ENCODE measurements at regions not wholly inside any gene's neighbourhood (a gene's known extent, or its start where the extent isn't known, plus 50 kb on each side); places are given as distances from the start of the nearest gene placed in this dataset.

DNA sequence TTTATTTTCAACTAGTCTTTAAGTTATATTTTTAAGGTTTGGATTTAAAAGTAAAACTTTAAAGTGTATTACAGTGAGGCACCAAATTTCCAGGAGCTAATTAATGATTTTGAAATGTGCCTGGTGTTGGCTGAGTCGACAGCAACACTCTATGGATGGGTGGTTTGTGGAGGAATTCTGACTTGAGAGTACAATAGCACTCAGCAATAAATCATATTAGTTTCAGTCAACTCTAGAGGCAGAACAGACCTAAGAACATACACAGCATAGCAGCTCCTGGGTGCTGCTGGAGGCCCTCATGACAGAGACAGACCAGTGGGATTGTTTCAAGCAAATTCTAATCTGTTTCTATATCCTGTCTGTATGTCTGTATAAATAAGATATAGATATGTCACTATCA lies 673.4 kb downstream of the TRIML1 start:
- WGBS, 3 donors, result 45 to 59% (median 51%) methylated on average over 1 of the region's 1 CpG
- Histone ChIP-seq H3K4me1 (ENCODE audit: insufficient read depth) (no peaks in the 10 kb centered on the region), H3K36me3 (no peaks in the 10 kb centered on the region), H3K27ac (no peak overlapping the region), H3K9me3 (no peaks in the 10 kb centered on the region), H3K27me3 (no peaks in the 10 kb centered on the region), H3K4me3 (no peak overlapping the region)
- DNase-seq, result no peak
- TF ChIP-seq, protein P1, sequence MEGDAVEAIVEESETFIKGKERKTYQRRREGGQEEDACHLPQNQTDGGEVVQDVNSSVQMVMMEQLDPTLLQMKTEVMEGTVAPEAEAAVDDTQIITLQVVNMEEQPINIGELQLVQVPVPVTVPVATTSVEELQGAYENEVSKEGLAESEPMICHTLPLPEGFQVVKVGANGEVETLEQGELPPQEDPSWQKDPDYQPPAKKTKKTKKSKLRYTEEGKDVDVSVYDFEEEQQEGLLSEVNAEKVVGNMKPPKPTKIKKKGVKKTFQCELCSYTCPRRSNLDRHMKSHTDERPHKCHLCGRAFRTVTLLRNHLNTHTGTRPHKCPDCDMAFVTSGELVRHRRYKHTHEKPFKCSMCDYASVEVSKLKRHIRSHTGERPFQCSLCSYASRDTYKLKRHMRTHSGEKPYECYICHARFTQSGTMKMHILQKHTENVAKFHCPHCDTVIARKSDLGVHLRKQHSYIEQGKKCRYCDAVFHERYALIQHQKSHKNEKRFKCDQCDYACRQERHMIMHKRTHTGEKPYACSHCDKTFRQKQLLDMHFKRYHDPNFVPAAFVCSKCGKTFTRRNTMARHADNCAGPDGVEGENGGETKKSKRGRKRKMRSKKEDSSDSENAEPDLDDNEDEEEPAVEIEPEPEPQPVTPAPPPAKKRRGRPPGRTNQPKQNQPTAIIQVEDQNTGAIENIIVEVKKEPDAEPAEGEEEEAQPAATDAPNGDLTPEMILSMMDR (IDR thresholded peaks at IDR 0.05), result no peak
- no peak for TF ChIP-seq POLR2A (IDR thresholded peaks at IDR 0.05)
- TF ChIP-seq EP300 (IDR thresholded peaks at IDR 0.05), result no peak
- intact Hi-C loops (cut with DNase I), result no loop called here

DNA sequence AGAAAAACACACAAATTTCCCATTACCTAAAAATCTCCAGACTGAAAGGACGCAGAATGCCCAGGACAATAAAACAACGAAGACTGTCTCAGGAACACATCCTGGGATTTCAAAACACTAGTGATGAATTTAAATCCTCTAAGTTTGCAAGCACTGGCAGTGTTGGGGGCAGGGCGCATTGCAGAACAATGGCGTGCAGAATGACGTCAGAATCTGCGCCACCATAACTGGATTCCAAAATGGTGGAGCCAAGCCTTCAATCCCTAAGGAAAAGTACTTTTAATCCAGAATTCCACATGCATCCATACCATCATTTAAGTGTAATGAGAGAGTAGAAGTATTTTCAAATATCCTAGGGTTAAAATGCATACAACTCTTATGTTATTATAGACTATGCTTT lies 679.1 kb downstream of the TRIML1 start:
- Histone ChIP-seq H3K4me1 (ENCODE audit: insufficient read depth) (no peaks in the 10 kb centered on the region), H3K27ac (no peak overlapping the region), H3K9me3 (no peaks in the 10 kb centered on the region), H3K36me3 (no peaks in the 10 kb centered on the region), H3K4me3 (no peak overlapping the region), H3K27me3 (no peaks in the 10 kb centered on the region)
- WGBS, 3 donors, result 93 to 96% (median 94%) methylated on average over 6 of the region's 6 CpGs
- TF ChIP-seq, protein P1 (IDR thresholded peaks at IDR 0.05), result no peak
- no peak for TF ChIP-seq EP300 (IDR thresholded peaks at IDR 0.05)
- no peak for TF ChIP-seq POLR2A (IDR thresholded peaks at IDR 0.05)
- intact Hi-C loops (cut with DNase I), result no loop called here
- DNase-seq, result no peak

DNA sequence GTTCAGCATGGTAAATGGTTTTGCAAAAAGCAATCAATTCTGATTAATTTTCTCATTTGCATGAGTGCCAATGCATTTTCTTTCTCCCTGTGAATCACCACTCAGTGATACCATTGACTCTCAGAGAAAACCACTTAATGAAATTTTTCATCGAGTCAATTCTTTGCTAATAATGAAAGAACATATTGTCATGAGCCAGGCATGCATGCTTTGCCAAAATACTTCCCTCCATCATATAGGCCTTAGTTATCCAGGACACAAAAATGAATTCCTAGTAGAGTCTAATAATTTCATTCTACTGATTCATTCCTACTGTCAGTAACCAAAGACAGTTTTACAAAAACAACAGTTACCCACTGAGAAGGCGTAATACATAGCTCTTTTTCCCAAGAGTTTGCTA lies 680.0 kb downstream of the TRIML1 start:
- Histone ChIP-seq H3K27me3 (no peaks in the 10 kb centered on the region), H3K36me3 (no peaks in the 10 kb centered on the region), H3K9me3 (no peaks in the 10 kb centered on the region), H3K4me1 (ENCODE audit: insufficient read depth) (no peaks in the 10 kb centered on the region), H3K4me3 (no peak overlapping the region), H3K27ac (no peak overlapping the region)
- no peak for DNase-seq
- intact Hi-C loops (cut with DNase I), result no loop called here
- TF ChIP-seq, protein P1 (IDR thresholded peaks at IDR 0.05), result no peak
- no peak for TF ChIP-seq POLR2A (IDR thresholded peaks at IDR 0.05)
- no peak for TF ChIP-seq EP300 (IDR thresholded peaks at IDR 0.05)
- WGBS, 3 donors, result 67 to 86% (median 71%) methylated on average over 2 of the region's 2 CpGs

DNA sequence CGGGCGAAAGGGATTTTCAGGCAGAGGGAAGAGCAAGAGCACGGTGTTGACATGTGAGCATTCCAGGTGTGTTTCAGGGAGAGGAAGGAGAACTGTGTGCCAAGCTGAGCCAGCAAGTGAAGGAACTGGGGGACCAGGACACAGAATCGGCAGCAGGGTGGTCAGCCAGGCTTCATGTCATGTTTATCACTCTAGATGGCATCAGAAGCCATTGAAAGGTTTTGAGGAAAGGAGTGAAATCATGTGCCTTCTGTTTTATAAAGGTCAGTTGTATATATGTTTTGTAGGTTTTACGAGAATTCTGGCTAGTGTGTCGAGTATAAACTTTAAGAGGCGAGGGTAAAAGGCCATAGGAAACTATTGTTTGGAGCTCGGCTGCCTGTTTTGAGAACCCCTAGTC lies 682.3 kb downstream of the TRIML1 start:
- 82 to 88% (median 87%) methylated on average over 8 of the region's 8 CpGs for WGBS, 3 donors
- no peaks in the 10 kb centered on the region for H3K9me3 ChIP-seq

More for the DNA sequence above, 682.3 kb downstream of the TRIML1 start:
- Histone ChIP-seq H3K4me3 (no peak overlapping the region), H3K4me1 (ENCODE audit: insufficient read depth) (no peaks in the 10 kb centered on the region), H3K36me3 (no peaks in the 10 kb centered on the region), H3K27me3 (no peaks in the 10 kb centered on the region), H3K27ac (no peak overlapping the region)
- intact Hi-C loops (cut with DNase I), result no loop called here
- no peak for TF ChIP-seq EP300 (IDR thresholded peaks at IDR 0.05)
- TF ChIP-seq POLR2A (IDR thresholded peaks at IDR 0.05), result no peak
- TF ChIP-seq, protein P1 (IDR thresholded peaks at IDR 0.05), result no peak
- DNase-seq, result no peak
